GM21786 (cell line): ENCODE measurements at regions not wholly inside any gene's neighbourhood (a gene's known extent, or its start where the extent isn't known, plus 50 kb on each side); places are given as distances from the start of the nearest gene placed in this dataset.

Experiments
- ATAC-seq: cut with Tn5 transposase; IDR thresholded peaks from one replicate; pipeline ENCODE4 v1.9.1; 2021; ENCODE audit not compliant: unreplicated experiment

- no peak for ATAC-seq
Observed at GRCh38 chr17:79258843-79259242, 184.2 kb downstream of the ENGASE start.

- ATAC-seq = no peak
Observed at GRCh38 chr17:79258041-79258440, 183.4 kb downstream of the ENGASE start.

GRCh38 chr17:79255926-79256585 lies 181.4 kb downstream of the ENGASE start:
- no peak for ATAC-seq

GRCh38 chr17:79255456-79255855 lies 180.8 kb downstream of the ENGASE start:
- ATAC-seq = no peak

GRCh38 chr17:79255046-79255445 lies 180.4 kb downstream of the ENGASE start:
- ATAC-seq = no peak

- no peak for ATAC-seq
Observed at GRCh38 chr17:79252886-79253285, 178.3 kb downstream of the ENGASE start.

- no peak for ATAC-seq
Observed at GRCh38 chr17:79251824-79252223, 177.2 kb downstream of the ENGASE start.

- no peak for ATAC-seq
Observed at GRCh38 chr17:79249929-79250521, 175.4 kb downstream of the ENGASE start.

- ATAC-seq = no peak
Observed at GRCh38 chr17:79248843-79249493, 174.3 kb downstream of the ENGASE start.

- no peak for ATAC-seq
Observed at GRCh38 chr17:79246225-79247190, 171.9 kb downstream of the ENGASE start.

GRCh38 chr17:79244665-79245064 lies 170.0 kb downstream of the ENGASE start:
- ATAC-seq = no peak

GRCh38 chr17:79243996-79244395 lies 169.4 kb downstream of the ENGASE start:
- no peak for ATAC-seq

- no peak for ATAC-seq
Observed at GRCh38 chr17:79243603-79243990, 169.0 kb downstream of the ENGASE start.

GRCh38 chr17:79242873-79243602 lies 168.4 kb downstream of the ENGASE start:
- ATAC-seq = no peak

- ATAC-seq = no peak
Observed at GRCh38 chr17:79242393-79242792, 167.8 kb downstream of the ENGASE start.

GRCh38 chr17:79241616-79242015 lies 167.0 kb downstream of the ENGASE start:
- no peak for ATAC-seq

- ATAC-seq = no peak
Observed at GRCh38 chr17:79239205-79239604, 164.6 kb downstream of the ENGASE start.

- no peak for ATAC-seq
Observed at GRCh38 chr17:79237448-79238053, 162.9 kb downstream of the ENGASE start.

GRCh38 chr17:79235808-79236207 lies 161.2 kb downstream of the ENGASE start:
- ATAC-seq = no peak

GRCh38 chr17:79233916-79234551 lies 159.4 kb downstream of the ENGASE start:
- no peak for ATAC-seq
